ENCODE measurements at regions not wholly inside any gene's neighbourhood (a gene's known extent, or its start where the extent isn't known, plus 50 kb on each side); places are given as distances from the start of the nearest gene placed in this dataset.

GRCh38 chr4:45663628-45664081, 460.2 kb downstream of the GABRG1 start:
- TF ChIP-seq CTCF (IDR thresholded peaks at IDR 0.05; ENCODE audit: extremely low read depth in 1 of 2, insufficient read depth in 1 of 2, low read depth in 1 of 2, low read length in 2 of 2), result no peak
- no peak for TF ChIP-seq POLR2A (IDR thresholded peaks at IDR 0.05; ENCODE audit: low read depth, low read length)
- no peak for TF ChIP-seq EZH2 (IDR thresholded peaks at IDR 0.05; ENCODE audit: borderline replicate concordance, low read depth, low read length, severe bottlenecking)
- TF ChIP-seq MAX (IDR thresholded peaks at IDR 0.05; ENCODE audit: insufficient read depth, insufficient read length), result no peak

Measured in endothelial cell of umbilical vein (primary cell).